ELR (cell line): ENCODE measurements at regions not wholly inside any gene's neighbourhood (a gene's known extent, or its start where the extent isn't known, plus 50 kb on each side); places are given as distances from the start of the nearest gene placed in this dataset.

Experiments
- DNase-seq: peaks from one replicate; pipeline ENCODE4 v3.0.0-alpha.2; 2015; ENCODE audit warnings: low read depth

- DNase-seq, result no peak
Observed at GRCh38 chr10:33126742-33127141, 168.7 kb upstream of the ITGB1 start.

GRCh38 chr10:33125522-33126517, 167.8 kb upstream of the ITGB1 start:
- peak; percentile 42 for DNase-seq

- no peak for DNase-seq
Observed at GRCh38 chr10:33125111-33125510, 167.1 kb upstream of the ITGB1 start.

DNA sequence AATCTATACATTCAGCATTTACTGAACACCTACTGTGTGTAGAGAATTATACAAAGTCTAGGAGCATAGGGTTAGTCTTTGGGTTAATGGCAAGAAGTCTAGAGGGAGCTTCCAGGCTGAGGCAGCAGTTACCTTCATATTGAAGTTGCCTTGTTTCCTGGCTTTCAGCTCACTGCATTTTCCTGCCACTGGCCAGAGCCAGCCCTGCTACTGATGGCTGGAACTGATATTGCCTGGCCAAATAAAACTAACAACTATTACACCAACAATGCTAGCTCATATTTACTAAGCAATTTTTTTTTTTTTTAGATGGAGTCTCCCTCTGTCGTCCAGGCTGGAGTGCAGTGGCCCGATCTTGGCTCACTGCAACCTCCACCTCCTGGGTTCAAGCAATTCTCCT, 165.7 kb upstream of the ITGB1 start:
- DNase-seq, result no peak

GRCh38 chr10:33122014-33122809, 164.2 kb upstream of the ITGB1 start:
- peak; percentile 56 for DNase-seq

DNA sequence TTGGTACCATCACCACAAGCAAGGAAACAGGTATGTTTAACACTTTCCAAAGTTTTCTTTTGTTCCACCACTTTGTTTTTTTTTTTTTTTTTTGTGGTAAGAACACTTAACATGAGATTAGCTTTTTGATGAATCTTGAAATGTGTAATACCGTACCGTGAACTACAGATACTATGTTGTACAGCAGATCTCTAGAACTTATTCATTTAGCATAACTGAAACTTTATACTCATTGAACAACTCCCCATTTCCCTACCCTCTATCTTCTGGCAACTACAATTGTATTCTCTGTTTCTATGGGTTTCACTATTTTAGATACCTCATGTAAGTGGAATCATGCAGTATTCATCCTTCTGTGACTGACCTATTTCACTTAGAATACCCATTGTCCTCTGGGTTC, 162.7 kb upstream of the ITGB1 start:
- no peak for DNase-seq

GRCh38 chr10:33120275-33120674, 162.2 kb upstream of the ITGB1 start:
- no peak for DNase-seq

DNA sequence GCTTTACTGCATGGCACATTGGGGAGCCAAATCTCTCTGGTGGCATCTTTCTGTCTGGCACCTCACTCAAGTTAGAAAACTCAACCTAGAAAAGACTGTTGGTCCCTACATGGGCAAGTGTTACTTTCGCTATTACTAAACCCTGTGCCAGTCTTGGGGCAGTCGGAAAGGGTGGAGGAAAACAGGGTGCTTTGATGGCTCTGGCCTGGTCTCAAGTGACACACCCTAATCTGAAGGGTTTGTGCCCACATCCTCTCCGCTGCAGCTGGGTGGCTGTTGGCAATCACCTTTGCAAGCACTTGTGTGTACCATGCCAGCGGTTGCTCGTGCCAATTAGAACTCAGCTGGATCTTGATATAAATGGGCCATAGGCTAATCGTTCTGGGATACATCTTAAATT, 159.8 kb upstream of the ITGB1 start:
- DNase-seq, result no peak

DNA sequence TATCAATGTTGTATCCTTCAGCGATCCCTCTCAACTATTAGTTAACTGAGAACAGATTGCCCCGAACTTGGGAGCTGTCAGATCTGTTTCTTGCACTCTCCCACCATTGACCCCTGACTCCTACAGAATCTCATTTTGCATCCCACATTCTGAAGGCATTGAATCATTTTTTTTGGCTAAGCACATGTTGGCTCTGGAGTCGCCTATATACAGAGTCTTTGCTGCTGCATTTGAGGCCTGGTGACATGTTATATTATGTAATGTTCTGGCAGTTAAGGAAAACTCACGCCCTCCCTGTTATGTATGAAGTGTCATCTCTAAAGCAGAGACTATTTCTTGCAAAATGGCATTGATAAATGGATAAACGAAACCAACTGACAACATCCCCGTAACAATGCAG, 159.2 kb upstream of the ITGB1 start:
- DNase-seq, result no peak

DNA sequence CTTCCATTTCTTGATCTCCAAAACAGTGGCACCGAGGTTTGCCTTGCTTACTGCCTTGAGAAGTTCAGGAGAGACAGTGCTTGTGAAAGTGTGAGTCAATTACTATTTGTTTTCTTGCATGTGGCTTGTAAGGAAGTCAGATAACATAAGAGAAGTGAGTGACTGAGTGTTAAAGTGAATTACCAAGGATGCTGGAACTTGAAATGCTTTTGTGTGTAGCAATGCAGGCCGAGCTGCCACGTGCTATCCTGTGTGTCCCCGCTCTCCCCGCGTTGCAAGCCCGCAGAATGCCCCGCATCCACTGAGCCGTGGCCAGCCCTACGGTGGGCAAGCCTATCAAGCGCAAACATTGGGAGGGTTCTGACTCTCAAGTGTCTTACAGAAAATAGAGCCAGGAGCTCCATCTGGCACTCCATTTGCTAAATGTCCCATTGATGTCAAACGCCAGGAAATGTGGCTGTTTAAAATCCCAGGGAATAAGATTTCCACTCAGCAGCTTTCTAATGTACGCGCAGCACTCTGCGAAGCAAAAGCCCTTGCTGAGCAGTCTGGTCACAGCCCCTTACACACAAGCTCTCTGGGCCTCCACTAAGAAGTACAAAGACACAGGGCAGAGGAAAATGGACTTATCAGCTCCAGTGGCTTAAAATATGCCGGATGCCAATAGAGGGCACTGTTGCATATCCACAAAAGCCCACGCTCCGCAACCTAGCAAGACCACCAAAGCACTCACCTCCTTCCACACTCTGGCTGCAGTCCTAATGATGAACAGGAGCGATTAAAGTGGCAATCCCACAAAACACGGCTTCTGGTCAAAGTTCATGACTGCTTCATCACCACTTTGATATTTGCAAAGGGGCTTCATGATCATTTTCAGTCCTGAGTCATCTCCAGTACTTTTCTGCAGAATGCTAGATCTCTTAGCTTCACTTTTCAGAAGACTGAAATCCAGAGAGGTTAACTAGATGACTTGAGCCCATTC, 158.0 kb upstream of the ITGB1 start:
- peak; percentile 83 for DNase-seq

DNA sequence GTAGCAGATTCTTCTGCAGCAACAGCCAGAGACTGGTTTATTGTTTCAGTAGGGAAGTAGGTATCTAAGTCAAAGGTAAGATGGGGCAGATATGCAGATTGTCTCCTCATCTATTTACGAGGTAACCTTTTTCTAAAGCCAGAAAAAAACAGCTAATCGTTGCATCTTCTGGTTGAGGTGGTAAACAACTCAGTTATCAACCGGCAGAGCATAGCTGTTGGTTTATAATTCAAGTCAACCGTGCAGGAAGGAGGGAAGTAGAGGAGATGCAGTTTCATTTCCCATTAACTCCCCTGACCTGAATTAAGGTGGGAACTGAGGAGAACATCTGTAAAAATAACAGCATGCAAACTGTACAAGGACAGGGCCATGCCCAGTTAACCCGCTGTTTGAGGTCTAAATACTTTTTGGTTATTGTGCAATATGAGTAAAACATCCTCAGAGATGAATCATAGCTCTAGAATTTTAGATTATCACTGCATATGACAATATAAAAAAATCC, 156.5 kb upstream of the ITGB1 start:
- peak; percentile 81 for DNase-seq

DNA sequence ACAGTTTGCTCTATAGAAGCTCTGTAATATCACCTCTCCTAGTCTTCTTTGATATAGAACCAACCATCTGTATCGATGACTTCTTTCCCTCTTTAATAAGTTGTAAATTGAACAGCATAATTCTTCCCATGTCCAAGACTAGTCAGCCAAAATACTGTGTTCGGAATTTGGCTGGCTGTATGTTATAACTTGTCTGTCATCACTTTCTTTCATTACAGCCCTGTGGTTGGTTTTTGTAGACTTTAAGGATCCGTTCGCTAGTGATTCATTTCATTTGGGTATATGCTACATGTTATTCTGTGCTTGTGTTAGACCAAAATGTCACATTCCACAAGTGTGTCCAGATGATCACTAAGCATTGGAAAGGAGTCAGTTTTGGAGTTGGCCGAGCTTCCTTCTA, 155.4 kb upstream of the ITGB1 start:
- DNase-seq, result peak; percentile 53

DNA sequence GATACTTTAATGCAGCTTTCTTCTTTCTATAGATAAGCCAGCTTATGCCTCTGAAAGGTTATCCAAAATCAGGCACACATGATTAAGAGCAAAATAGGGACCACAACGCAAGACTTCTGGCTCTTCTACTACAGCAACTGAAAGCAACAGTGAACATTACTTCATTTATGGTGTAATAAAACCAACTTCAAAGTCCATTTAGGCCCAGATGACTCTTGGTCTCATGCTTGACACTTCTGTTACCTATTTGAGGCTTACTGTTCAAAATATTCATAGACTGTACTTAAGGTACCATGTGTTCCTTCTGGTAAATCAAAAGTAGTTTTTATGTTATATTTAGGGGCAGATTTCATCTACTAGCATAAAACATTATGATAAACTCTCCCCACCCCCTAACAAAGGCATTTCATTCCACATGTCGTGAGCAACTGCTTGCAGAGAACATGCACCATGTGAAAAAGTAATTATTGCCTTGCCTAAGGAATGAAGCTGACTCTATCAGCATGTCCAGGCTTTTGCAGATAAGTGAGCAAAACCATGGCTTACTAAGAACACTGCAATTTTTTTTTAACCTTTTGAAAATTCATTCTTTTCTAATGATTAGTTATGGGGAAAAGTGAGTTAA, 154.9 kb upstream of the ITGB1 start:
- no peak for DNase-seq

DNA sequence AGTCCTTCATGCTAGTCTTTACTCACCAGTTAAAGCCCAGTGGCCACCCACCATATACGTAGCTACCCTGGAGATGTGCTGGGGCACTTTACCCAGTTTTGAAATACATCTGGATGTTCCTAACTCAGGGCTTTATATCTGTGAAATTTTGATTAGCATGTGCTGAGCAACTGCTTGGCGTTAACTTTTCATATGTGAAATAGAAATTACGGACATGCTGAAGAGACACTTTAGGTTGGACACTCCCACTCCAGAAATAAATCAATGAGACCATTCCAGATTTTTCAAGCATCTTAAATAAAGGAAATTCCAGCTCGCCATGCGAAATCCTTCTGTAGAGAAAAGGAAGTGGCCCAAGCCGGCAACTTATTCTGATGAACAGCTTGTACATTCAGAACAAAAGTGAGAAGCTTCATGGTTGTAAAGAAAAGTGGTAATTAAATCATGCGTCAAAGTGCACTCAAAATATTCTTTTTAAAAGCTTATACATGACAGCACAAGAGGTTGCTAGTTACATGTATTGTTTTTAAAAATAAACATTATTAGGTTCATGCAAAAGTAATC, 153.5 kb upstream of the ITGB1 start:
- no peak for DNase-seq

DNA sequence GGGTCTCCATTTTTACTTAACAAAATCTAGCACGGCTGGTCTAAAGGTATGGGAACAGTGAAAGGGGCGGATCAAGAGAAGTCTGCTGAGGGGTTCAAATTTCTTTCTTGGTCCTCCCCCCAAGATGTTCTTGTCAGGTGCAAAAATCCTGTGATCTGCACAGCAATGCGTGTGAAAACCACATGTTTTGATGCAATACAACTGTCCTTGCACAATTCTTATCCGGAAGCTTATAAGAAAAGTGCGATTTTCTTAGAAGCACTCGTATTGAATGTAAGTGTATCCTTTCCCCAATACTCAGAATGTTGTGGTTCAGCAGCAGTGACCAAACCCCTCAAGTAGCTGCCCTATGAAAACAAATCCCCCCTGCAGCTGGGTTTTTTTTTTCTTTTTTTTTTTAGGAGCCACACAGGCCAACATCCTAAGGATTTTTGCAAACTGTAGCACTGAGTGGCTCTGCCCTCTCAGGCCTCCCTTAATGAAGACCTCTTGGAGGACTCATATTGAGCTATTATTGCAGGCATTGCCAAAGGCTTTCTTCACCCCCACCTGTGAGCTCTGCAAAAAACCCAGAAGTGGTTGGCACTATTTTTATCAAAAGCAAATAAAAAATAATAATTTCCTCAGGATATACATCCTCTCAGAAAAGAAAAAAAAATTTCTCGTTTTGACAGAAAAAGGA, 151.9 kb upstream of the ITGB1 start:
- DNase-seq, result no peak

DNA sequence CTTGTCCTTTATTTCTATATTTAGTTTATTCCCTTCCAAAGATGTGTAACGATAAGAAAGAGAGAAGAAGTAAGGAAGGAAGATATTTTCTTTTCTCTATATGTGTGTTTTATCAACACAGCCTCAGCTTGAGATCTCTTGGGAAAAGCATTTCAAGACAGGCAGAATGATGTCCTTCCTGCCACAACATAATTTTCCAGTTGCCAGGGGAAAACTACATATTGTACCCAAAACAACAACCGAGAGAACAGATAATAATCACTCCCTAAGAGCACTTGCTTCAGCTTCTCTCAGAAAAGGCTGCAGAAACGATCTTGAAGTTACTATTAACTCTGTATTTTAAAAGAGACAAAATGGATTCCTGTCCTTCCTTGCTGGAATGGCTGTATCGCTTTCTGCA, 151.4 kb upstream of the ITGB1 start:
- DNase-seq, result no peak

- no peak for DNase-seq
Observed at GRCh38 chr10:33107953-33108352, 149.9 kb upstream of the ITGB1 start.

- DNase-seq, result no peak
Observed at GRCh38 chr10:33106767-33107166, 148.7 kb upstream of the ITGB1 start.

GRCh38 chr10:33103863-33104379, 145.9 kb upstream of the ITGB1 start:
- DNase-seq, result no peak

- DNase-seq, result no peak
Observed at GRCh38 chr10:33102071-33102470, 144.0 kb upstream of the ITGB1 start.
